GM23338 (cell line): ENCODE measurements at regions not wholly inside any gene's neighbourhood (a gene's known extent, or its start where the extent isn't known, plus 50 kb on each side); places are given as distances from the start of the nearest gene placed in this dataset.

ENCODE experiments used
- JUNB ChIP-seq: IDR thresholded peaks from one replicate; pipeline ENCODE4 v1.6.1; 2016; ENCODE audit warnings: antibody characterized with exemption; ENCODE audit not compliant: unreplicated experiment
- STAT1 ChIP-seq: IDR thresholded peaks from one replicate; pipeline ENCODE4 v1.6.1; 2016; ENCODE audit warnings: antibody characterized with exemption; ENCODE audit not compliant: unreplicated experiment
- TF ChIP-seq, protein P1 (sequence below): IDR thresholded peaks from one replicate; pipeline ENCODE4 v1.6.1; 2018; ENCODE audit warnings: antibody characterized with exemption; ENCODE audit not compliant: unreplicated experiment
- TF ChIP-seq, protein P2 (sequence below), 2 experiments: fragments of 200-600 bp in 1 of 2; sonication (generic) in 1 of 2; conservative IDR thresholded peaks; 2 replicates each; pipeline versions ENCODE4 v1.5.1 to v1.6.1; 2016 to 2017; ENCODE audit warnings: antibody characterized with exemption in 2 of 2, low read depth in 2 of 2, mild to moderate bottlenecking in 2 of 2, moderate library complexity in 1 of 2

GRCh38 chr2:220743203-220743602 lies 828.9 kb downstream of the EPHA4 start:
- TF ChIP-seq, protein P1, sequence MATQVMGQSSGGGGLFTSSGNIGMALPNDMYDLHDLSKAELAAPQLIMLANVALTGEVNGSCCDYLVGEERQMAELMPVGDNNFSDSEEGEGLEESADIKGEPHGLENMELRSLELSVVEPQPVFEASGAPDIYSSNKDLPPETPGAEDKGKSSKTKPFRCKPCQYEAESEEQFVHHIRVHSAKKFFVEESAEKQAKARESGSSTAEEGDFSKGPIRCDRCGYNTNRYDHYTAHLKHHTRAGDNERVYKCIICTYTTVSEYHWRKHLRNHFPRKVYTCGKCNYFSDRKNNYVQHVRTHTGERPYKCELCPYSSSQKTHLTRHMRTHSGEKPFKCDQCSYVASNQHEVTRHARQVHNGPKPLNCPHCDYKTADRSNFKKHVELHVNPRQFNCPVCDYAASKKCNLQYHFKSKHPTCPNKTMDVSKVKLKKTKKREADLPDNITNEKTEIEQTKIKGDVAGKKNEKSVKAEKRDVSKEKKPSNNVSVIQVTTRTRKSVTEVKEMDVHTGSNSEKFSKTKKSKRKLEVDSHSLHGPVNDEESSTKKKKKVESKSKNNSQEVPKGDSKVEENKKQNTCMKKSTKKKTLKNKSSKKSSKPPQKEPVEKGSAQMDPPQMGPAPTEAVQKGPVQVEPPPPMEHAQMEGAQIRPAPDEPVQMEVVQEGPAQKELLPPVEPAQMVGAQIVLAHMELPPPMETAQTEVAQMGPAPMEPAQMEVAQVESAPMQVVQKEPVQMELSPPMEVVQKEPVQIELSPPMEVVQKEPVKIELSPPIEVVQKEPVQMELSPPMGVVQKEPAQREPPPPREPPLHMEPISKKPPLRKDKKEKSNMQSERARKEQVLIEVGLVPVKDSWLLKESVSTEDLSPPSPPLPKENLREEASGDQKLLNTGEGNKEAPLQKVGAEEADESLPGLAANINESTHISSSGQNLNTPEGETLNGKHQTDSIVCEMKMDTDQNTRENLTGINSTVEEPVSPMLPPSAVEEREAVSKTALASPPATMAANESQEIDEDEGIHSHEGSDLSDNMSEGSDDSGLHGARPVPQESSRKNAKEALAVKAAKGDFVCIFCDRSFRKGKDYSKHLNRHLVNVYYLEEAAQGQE, result no peak
- no peak for TF ChIP-seq JUNB
- TF ChIP-seq, protein P2, sequence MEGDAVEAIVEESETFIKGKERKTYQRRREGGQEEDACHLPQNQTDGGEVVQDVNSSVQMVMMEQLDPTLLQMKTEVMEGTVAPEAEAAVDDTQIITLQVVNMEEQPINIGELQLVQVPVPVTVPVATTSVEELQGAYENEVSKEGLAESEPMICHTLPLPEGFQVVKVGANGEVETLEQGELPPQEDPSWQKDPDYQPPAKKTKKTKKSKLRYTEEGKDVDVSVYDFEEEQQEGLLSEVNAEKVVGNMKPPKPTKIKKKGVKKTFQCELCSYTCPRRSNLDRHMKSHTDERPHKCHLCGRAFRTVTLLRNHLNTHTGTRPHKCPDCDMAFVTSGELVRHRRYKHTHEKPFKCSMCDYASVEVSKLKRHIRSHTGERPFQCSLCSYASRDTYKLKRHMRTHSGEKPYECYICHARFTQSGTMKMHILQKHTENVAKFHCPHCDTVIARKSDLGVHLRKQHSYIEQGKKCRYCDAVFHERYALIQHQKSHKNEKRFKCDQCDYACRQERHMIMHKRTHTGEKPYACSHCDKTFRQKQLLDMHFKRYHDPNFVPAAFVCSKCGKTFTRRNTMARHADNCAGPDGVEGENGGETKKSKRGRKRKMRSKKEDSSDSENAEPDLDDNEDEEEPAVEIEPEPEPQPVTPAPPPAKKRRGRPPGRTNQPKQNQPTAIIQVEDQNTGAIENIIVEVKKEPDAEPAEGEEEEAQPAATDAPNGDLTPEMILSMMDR (conservative IDR thresholded peaks at IDR 0.05; ENCODE audit: low read depth in 2 of 2), result no peak
- no peak for TF ChIP-seq STAT1
